ENCODE measurements at regions not wholly inside any gene's neighbourhood (a gene's known extent, or its start where the extent isn't known, plus 50 kb on each side); places are given as distances from the start of the nearest gene placed in this dataset.

GRCh38 chr20:22460803-22461202 lies 123.6 kb downstream of the FOXA2 start:
- Histone ChIP-seq H3K79me2 (ENCODE audit: control insufficient read depth, insufficient read depth, low read length) (no peaks in the 10 kb centered on the region), H3K4me2 (ENCODE audit: control insufficient read depth, extremely low read depth, insufficient read depth, low read depth, low read length) (no peak overlapping the region), H3K9ac (ENCODE audit: control insufficient read depth, extremely low read depth, insufficient read depth, low read length) (no peak overlapping the region), H3K36me3 (ENCODE audit: control insufficient read depth in 2 of 2, extremely low read depth in 1 of 2, insufficient read depth in 2 of 2, low read length in 2 of 2) (no peaks in the 10 kb centered on the region), H3K4me1 (ENCODE audit: control insufficient read depth, extremely low read depth, insufficient read depth, low read length) (no peaks in the 10 kb centered on the region), H2AFZ (ENCODE audit: control insufficient read depth, low read length) (no peak overlapping the region), H3K9me1 (ENCODE audit: control insufficient read depth, extremely low read depth, insufficient read depth, low read length) (no peaks in the 10 kb centered on the region), H4K20me1 (ENCODE audit: control insufficient read depth, extremely low read depth, insufficient read depth, low read length) (no peaks in the 10 kb centered on the region), H3K27ac (ENCODE audit: control insufficient read depth, insufficient read depth, low read length) (no peak overlapping the region), H3K9me3 (ENCODE audit: control insufficient read depth, low read depth, low read length) (no peaks in the 10 kb centered on the region), H3K27me3 (ENCODE audit: control insufficient read depth, extremely low read depth, insufficient read depth, low read length) (peaks cover 25% of the 10 kb centered on the region), H3K4me3 (ENCODE audit: control insufficient read depth in 2 of 3, extremely low read depth in 1 of 3, insufficient read depth in 2 of 3, low read depth in 1 of 3, low read length in 3 of 3) (no peak overlapping the region)
- dilution Hi-C loops (cut with MboI; ENCODE audit: extremely low pct_ligation_motif_present, low sequenced_read_pairs) = no loop called here
- no peak for TF ChIP-seq EZH2 (IDR thresholded peaks at IDR 0.05; ENCODE audit: low read length)
- TF ChIP-seq, protein P1, sequence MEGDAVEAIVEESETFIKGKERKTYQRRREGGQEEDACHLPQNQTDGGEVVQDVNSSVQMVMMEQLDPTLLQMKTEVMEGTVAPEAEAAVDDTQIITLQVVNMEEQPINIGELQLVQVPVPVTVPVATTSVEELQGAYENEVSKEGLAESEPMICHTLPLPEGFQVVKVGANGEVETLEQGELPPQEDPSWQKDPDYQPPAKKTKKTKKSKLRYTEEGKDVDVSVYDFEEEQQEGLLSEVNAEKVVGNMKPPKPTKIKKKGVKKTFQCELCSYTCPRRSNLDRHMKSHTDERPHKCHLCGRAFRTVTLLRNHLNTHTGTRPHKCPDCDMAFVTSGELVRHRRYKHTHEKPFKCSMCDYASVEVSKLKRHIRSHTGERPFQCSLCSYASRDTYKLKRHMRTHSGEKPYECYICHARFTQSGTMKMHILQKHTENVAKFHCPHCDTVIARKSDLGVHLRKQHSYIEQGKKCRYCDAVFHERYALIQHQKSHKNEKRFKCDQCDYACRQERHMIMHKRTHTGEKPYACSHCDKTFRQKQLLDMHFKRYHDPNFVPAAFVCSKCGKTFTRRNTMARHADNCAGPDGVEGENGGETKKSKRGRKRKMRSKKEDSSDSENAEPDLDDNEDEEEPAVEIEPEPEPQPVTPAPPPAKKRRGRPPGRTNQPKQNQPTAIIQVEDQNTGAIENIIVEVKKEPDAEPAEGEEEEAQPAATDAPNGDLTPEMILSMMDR (optimal IDR thresholded peaks at IDR 0.05 in 1 of 3, IDR thresholded peaks at IDR 0.05 in 1 of 3, conservative IDR thresholded peaks at IDR 0.05 in 1 of 3; ENCODE audit: extremely low read depth in 1 of 3, insufficient read depth in 2 of 3, low read length in 3 of 3) = no peak
- no peak for FAIRE-seq
- DNase-seq (ENCODE audit: low read depth, low spot score) = no peak

DNA sequence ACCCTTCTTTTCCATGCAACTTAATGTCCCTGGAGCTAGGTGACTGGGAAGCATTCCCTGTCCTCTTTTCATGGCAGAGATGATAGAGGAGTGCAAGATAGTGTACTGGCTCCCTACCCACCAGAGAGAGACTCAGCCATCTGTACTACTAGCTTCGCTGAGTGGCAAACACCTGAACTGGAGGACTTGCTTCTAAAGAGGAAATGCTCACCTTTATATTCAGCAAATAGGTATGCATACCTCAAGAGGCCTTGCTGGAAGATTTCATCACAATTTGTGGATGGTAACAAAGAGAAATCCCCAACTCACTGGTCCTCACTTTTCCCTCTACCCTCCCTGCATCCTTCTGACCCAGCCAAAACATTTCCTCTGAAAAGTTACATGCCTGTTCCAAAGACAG lies 124.1 kb downstream of the FOXA2 start:
- Histone ChIP-seq H3K27me3 (ENCODE audit: control insufficient read depth, extremely low read depth, insufficient read depth, low read length) (peaks cover 25% of the 10 kb centered on the region), H2AFZ (ENCODE audit: control insufficient read depth, low read length) (no peak overlapping the region), H3K9me1 (ENCODE audit: control insufficient read depth, extremely low read depth, insufficient read depth, low read length) (no peaks in the 10 kb centered on the region), H4K20me1 (ENCODE audit: control insufficient read depth, extremely low read depth, insufficient read depth, low read length) (no peaks in the 10 kb centered on the region), H3K4me2 (ENCODE audit: control insufficient read depth, extremely low read depth, insufficient read depth, low read depth, low read length) (no peak overlapping the region), H3K4me1 (ENCODE audit: control insufficient read depth, extremely low read depth, insufficient read depth, low read length) (no peaks in the 10 kb centered on the region), H3K4me3 (ENCODE audit: control insufficient read depth in 2 of 3, extremely low read depth in 1 of 3, insufficient read depth in 2 of 3, low read depth in 1 of 3, low read length in 3 of 3) (no peak overlapping the region), H3K79me2 (ENCODE audit: control insufficient read depth, insufficient read depth, low read length) (no peaks in the 10 kb centered on the region), H3K27ac (ENCODE audit: control insufficient read depth, insufficient read depth, low read length) (no peak overlapping the region), H3K9ac (ENCODE audit: control insufficient read depth, extremely low read depth, insufficient read depth, low read length) (no peak overlapping the region), H3K36me3 (ENCODE audit: control insufficient read depth in 2 of 2, extremely low read depth in 1 of 2, insufficient read depth in 2 of 2, low read length in 2 of 2) (no peaks in the 10 kb centered on the region), H3K9me3 (ENCODE audit: control insufficient read depth, low read depth, low read length) (no peaks in the 10 kb centered on the region)
- dilution Hi-C loops (cut with MboI; ENCODE audit: extremely low pct_ligation_motif_present, low sequenced_read_pairs) = no loop called here
- no peak for DNase-seq (ENCODE audit: low read depth, low spot score)
- TF ChIP-seq EZH2 (IDR thresholded peaks at IDR 0.05; ENCODE audit: low read length) = no peak
- TF ChIP-seq, protein P1 (optimal IDR thresholded peaks at IDR 0.05 in 1 of 3, IDR thresholded peaks at IDR 0.05 in 1 of 3, conservative IDR thresholded peaks at IDR 0.05 in 1 of 3; ENCODE audit: extremely low read depth in 1 of 3, insufficient read depth in 2 of 3, low read length in 3 of 3) = no peak
- FAIRE-seq = no peak
